ENCODE measurements at regions not wholly inside any gene's neighbourhood (a gene's known extent, or its start where the extent isn't known, plus 50 kb on each side); places are given as distances from the start of the nearest gene placed in this dataset.

DNA sequence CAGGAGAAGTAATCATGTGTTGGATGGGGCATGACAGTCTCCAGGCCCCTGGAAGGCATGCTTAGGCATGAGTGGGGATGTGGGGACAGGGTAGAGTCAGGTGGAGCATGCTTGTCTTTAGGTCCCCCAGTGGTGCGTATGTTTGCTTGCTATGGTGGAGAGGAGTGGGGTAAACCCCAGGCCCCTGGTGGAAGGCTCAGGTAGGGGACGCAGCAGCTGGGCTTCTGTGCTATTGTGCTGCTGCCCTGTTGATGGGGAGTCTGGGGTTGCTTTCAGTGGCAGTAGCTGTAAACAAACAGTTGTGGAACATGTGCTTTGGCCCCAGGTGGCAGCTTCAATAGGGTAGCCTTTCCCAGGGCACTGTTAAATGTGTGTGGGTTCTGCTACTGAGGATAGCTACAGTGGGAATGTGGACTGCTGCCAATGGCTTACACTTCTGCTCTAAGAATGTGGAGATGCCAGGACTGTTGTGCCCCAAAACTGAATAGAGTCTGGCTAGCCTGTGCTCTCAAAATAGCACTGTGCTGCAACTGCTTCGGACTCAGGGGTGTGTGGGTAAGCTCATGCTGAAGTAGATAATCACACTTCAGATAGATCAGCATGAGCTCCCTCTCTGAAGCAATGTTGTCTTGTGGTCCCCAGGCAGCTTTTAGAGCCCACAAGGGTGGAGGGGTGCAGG is 1257.3 kb downstream of the DIAPH3 start:
- TF ChIP-seq, protein P1, sequence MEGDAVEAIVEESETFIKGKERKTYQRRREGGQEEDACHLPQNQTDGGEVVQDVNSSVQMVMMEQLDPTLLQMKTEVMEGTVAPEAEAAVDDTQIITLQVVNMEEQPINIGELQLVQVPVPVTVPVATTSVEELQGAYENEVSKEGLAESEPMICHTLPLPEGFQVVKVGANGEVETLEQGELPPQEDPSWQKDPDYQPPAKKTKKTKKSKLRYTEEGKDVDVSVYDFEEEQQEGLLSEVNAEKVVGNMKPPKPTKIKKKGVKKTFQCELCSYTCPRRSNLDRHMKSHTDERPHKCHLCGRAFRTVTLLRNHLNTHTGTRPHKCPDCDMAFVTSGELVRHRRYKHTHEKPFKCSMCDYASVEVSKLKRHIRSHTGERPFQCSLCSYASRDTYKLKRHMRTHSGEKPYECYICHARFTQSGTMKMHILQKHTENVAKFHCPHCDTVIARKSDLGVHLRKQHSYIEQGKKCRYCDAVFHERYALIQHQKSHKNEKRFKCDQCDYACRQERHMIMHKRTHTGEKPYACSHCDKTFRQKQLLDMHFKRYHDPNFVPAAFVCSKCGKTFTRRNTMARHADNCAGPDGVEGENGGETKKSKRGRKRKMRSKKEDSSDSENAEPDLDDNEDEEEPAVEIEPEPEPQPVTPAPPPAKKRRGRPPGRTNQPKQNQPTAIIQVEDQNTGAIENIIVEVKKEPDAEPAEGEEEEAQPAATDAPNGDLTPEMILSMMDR (IDR thresholded peaks at IDR 0.05; ENCODE audit: insufficient read depth, low read length): no peak
- TF ChIP-seq SPI1 (IDR thresholded peaks at IDR 0.05; ENCODE audit: borderline replicate concordance, low read depth) (no peak), GABPA (IDR thresholded peaks at IDR 0.05; ENCODE audit: low read depth) (no peak), POLR2AphosphoS5 (IDR thresholded peaks at IDR 0.05; ENCODE audit: low read depth) (no peak), REST (IDR thresholded peaks at IDR 0.05; ENCODE audit: insufficient replicate concordance, low read depth) (no peak)
- Histone ChIP-seq H3K4me3 (replicated peaks; ENCODE audit: insufficient read depth, low read length) (no peak overlapping the region), H3K27ac (replicated peaks) (no peak overlapping the region), H3K27me3 (ENCODE audit: insufficient read depth, poor library complexity, severe bottlenecking) (no peaks in the 10 kb centered on the region)
- no peak for DNase-seq (ENCODE audit: low read depth in 1 of 2, low spot score in 1 of 2)

DNA sequence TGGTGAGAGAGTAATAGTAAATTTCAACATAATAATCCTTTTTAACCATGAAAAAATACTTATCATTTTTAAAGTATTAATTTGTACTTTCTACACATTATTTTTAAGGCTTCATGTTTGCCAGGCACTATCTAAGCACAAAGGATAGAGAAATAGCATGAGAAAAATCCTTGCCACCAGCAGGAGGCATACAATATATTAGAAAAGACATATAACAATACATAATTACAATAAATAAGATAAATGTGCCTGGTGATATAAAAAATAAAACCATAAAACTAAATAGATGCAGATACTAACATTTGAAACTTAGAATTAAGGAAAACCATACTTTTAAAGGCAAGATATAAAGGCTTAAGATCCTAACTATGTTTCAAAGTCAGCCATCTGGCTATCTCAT is 1256.4 kb downstream of the DIAPH3 start:
- TF ChIP-seq POLR2AphosphoS5 (IDR thresholded peaks at IDR 0.05; ENCODE audit: low read depth): no peak
- no peak for TF ChIP-seq SPI1 (IDR thresholded peaks at IDR 0.05; ENCODE audit: borderline replicate concordance, low read depth)
- TF ChIP-seq REST (IDR thresholded peaks at IDR 0.05; ENCODE audit: insufficient replicate concordance, low read depth): no peak
- TF ChIP-seq, protein P1 (IDR thresholded peaks at IDR 0.05; ENCODE audit: insufficient read depth, low read length): no peak
- no peak for TF ChIP-seq GABPA (IDR thresholded peaks at IDR 0.05; ENCODE audit: low read depth)
- no peaks in the 10 kb centered on the region for H3K27me3 ChIP-seq (ENCODE audit: insufficient read depth, poor library complexity, severe bottlenecking)
- DNase-seq (ENCODE audit: low read depth in 1 of 2, low spot score in 1 of 2): no peak

DNA sequence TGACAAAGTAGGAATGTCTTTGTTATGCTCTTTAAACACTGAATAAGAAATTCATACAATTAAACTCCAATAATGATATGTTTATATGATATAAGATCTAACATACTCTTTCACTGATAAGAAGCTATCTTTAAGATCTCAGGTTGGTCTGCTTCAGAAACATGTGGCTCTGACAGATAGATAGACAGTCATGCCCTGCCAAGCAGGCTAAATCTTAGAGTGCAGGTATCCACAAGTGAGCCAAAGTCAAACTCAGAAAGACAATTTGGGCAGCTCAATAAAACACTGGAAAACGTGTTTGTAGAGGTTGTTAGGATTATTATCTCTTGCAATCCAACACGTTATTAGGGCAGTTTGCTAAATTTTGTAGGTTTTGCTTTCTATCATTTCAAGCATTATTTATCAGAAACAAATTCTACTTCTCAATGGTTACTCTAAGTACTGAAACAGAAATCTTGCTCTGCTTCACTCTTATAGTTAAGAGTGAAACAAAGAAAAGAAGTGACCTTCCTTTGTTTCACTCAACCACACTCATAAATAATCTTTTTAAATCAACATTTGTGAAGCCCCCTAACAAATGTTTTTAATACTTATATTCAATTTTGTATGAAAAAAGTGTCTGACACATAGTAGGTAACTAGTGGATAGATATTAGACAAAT is 1255.6 kb downstream of the DIAPH3 start:
- Histone ChIP-seq H3K27me3 (ENCODE audit: insufficient read depth, poor library complexity, severe bottlenecking) (no peaks in the 10 kb centered on the region), H3K27ac (replicated peaks) (no peak overlapping the region), H3K4me3 (replicated peaks; ENCODE audit: insufficient read depth, low read length) (no peak overlapping the region)
- no peak for TF ChIP-seq REST (IDR thresholded peaks at IDR 0.05; ENCODE audit: insufficient replicate concordance, low read depth)
- no peak for TF ChIP-seq GABPA (IDR thresholded peaks at IDR 0.05; ENCODE audit: low read depth)
- TF ChIP-seq SPI1 (IDR thresholded peaks at IDR 0.05; ENCODE audit: borderline replicate concordance, low read depth): no peak
- no peak for TF ChIP-seq POLR2AphosphoS5 (IDR thresholded peaks at IDR 0.05; ENCODE audit: low read depth)
- TF ChIP-seq, protein P1 (IDR thresholded peaks at IDR 0.05; ENCODE audit: insufficient read depth, low read length): no peak
- DNase-seq (ENCODE audit: low read depth in 1 of 2, low spot score in 1 of 2): no peak

More for the DNA sequence above, 1256.4 kb downstream of the DIAPH3 start:
- Histone ChIP-seq H3K4me3 (replicated peaks; ENCODE audit: insufficient read depth, low read length) (no peak overlapping the region), H3K27ac (replicated peaks) (no peak overlapping the region)

Data from HL-60 (cell line).